ENCODE measurements at regions not wholly inside any gene's neighbourhood (a gene's known extent, or its start where the extent isn't known, plus 50 kb on each side); places are given as distances from the start of the nearest gene placed in this dataset.

DNA sequence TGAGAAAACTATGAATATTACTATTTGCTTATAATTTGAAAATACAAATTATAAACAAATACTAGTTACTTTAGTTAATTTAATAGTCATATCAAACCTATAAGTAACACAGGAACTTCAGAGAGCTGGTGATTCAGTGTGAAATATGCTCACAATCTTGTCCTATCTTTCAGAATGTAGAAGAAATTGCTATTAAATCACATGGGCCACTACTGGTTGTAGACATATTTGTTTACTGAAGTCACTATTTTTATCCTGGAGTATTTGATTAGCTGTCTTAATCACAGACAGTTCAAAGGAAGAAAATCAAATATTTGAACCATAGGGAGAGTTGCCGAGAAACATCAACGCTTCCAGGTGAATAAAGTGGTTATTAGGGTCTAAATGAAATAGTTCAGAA, 187.6 kb upstream of the ANO3 start:
- no peak for TF ChIP-seq CTCF (IDR thresholded peaks at IDR 0.05)
- Mint-ChIP-seq H3K4me1 (no peaks in the 10 kb centered on the region), H3K27me3 (ENCODE audit: low read depth, poor library complexity) (no peaks in the 10 kb centered on the region), H3K4me3 (no peak overlapping the region), H3K9me3 (no peaks in the 10 kb centered on the region), H3K27ac (no peak overlapping the region), H3K36me3 (ENCODE audit: low read depth) (no peaks in the 10 kb centered on the region)
- no peak for DNase-seq

DNA sequence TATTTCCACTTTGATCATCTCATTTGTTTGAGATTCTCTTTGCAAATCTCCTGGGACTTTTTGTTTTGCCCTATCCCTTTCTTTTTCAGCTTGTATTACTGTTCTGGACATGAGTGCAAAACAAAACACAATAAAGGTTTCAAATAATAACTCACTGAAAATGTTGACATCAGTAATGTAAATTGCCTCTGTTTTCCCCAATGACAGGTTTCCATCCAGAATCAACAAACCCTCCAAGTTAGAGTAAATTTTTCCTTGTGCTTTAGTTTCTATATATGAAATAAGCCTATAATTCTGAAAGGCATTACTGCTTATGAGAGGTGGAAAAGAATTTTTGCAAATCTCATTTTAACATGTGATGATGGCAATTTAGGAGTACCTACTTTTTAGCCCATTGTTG, 187.0 kb upstream of the ANO3 start:
- no peak for TF ChIP-seq CTCF (IDR thresholded peaks at IDR 0.05)
- Mint-ChIP-seq H3K36me3 (ENCODE audit: low read depth) (no peaks in the 10 kb centered on the region), H3K4me3 (no peak overlapping the region), H3K27ac (no peak overlapping the region), H3K9me3 (no peaks in the 10 kb centered on the region), H3K4me1 (no peaks in the 10 kb centered on the region), H3K27me3 (ENCODE audit: low read depth, poor library complexity) (no peaks in the 10 kb centered on the region)
- DNase-seq = no peak

GRCh38 chr11:26149585-26149984, 182.3 kb upstream of the ANO3 start:
- Mint-ChIP-seq H3K27me3 (ENCODE audit: low read depth, poor library complexity) (peaks cover 4% of the 10 kb centered on the region), H3K4me1 (no peaks in the 10 kb centered on the region), H3K9me3 (no peaks in the 10 kb centered on the region), H3K36me3 (ENCODE audit: low read depth) (no peaks in the 10 kb centered on the region), H3K4me3 (no peak overlapping the region), H3K27ac (no peak overlapping the region)
- no peak for DNase-seq
- no peak for TF ChIP-seq CTCF (IDR thresholded peaks at IDR 0.05)

DNA sequence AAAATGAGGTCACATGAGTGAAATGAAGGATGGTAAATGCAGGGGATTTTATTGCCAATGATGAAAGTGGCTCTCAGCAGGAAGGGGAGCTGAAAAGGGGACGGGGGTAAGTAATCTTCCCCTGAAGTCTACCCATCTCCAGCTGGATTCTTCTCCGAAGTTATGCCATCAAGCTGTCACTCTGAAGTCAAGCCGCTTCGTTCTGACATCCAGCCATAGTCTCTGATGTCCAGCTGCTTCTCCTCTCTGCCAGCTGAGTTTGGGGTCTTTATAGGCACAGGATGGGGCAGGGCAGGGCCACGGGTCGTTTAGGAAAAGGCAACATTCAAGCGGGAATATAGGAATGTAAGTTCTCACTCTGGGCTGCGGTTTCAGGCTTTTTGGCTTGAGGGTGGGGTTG, 181.9 kb upstream of the ANO3 start:
- no peaks in the 10 kb centered on the region for H3K36me3 Mint-ChIP-seq (ENCODE audit: low read depth)
- peaks cover 4% of the 10 kb centered on the region for H3K27me3 Mint-ChIP-seq (ENCODE audit: low read depth, poor library complexity)
- TF ChIP-seq CTCF (IDR thresholded peaks at IDR 0.05) = no peak
- H3K27ac Mint-ChIP-seq = no peak overlapping the region
- DNase-seq = no peak
- H3K4me1 Mint-ChIP-seq = no peaks in the 10 kb centered on the region
- no peak overlapping the region for H3K4me3 Mint-ChIP-seq
- H3K9me3 Mint-ChIP-seq = no peaks in the 10 kb centered on the region

DNA sequence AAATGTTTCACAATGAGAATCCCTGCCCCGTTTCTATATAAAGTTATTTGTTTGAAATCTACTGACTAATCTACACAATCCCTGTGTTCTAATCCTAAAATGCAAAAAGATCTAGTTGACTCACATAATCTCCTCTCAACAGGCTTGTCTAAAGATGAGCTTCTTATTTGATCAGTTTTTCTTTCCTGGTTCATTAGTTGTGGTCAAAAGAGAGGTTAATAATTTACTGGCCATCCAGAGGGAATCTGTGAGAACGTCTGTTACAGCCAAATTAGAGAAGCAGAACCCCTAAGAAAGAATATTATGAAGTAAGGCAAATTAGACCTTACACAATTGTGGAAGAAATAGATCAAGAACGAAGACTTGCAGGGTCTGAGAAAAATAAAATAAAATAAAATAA, 173.7 kb upstream of the ANO3 start:
- no peak for DNase-seq
- Mint-ChIP-seq H3K9me3 (no peaks in the 10 kb centered on the region), H3K4me3 (no peak overlapping the region), H3K4me1 (no peaks in the 10 kb centered on the region), H3K27ac (no peak overlapping the region), H3K27me3 (ENCODE audit: low read depth, poor library complexity) (no peaks in the 10 kb centered on the region), H3K36me3 (ENCODE audit: low read depth) (no peaks in the 10 kb centered on the region)
- TF ChIP-seq CTCF (IDR thresholded peaks at IDR 0.05) = no peak

DNA sequence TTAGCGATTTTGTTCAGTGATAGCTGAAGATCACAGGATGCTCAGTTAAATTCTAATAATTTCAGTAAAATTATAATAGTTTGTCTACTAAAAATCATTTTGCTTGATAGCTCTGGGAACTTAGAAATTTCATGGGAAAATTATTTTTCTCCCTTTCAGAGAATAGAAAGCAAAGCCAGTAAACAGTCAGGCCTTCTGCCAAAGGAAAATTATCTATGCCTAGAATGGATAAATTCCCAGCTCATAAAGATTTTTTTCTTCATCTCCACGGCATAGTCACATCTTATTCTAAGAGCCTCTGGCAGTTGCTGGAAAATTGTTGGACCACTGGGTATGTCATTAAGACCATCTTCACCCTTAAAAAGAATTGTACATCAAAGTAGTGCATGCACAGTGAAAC, 169.6 kb upstream of the ANO3 start:
- no peak for DNase-seq
- TF ChIP-seq CTCF (IDR thresholded peaks at IDR 0.05) = no peak
- Mint-ChIP-seq H3K4me1 (no peaks in the 10 kb centered on the region), H3K36me3 (ENCODE audit: low read depth) (no peaks in the 10 kb centered on the region), H3K4me3 (no peak overlapping the region), H3K27me3 (ENCODE audit: low read depth, poor library complexity) (peaks cover 3% of the 10 kb centered on the region), H3K27ac (no peak overlapping the region), H3K9me3 (no peaks in the 10 kb centered on the region)

Measured in nephron progenitor cell (in vitro differentiated cells).